ENCODE measurements at regions not wholly inside any gene's neighbourhood (a gene's known extent, or its start where the extent isn't known, plus 50 kb on each side); places are given as distances from the start of the nearest gene placed in this dataset.

GRCh38 chr18:62455222-62455621 lies 67.6 kb upstream of the ZCCHC2 start:
- no peak for TF ChIP-seq CHD1 (IDR thresholded peaks at IDR 0.05; ENCODE audit: low read depth, low read length)
- no peak for TF ChIP-seq BHLHE40 (IDR thresholded peaks at IDR 0.05; ENCODE audit: low read depth, low read length)
- Histone ChIP-seq H3K9me1 (ENCODE audit: insufficient read depth, low read length) (no peaks in the 10 kb centered on the region), H2BK20ac (ENCODE audit: low read depth, low read length) (no peak overlapping the region), H2BK15ac (ENCODE audit: low read depth, low read length) (no peak overlapping the region), H3K23ac (ENCODE audit: low read depth, low read length) (no peak overlapping the region), H3K56ac (ENCODE audit: extremely low read depth, insufficient read depth, low read length) (no peak overlapping the region), H3K27ac (ENCODE audit: insufficient read depth, low read length) (no peak overlapping the region), H3K4me1 (ENCODE audit: control insufficient read depth, insufficient read depth, low read length) (peaks cover 7% of the 10 kb centered on the region), H3K9ac (ENCODE audit: low read depth, low read length) (no peak overlapping the region), H3K4me2 (ENCODE audit: low read depth, low read length) (no peak overlapping the region), H3K27me3 (ENCODE audit: control insufficient read depth, insufficient read depth, low read length) (peaks cover 10% of the 10 kb centered on the region), H4K8ac (ENCODE audit: low read depth in 2 of 2, low read length in 2 of 2) (no peak overlapping the region), H2AK5ac (ENCODE audit: low read depth, low read length) (no peak overlapping the region), H2AK9ac (replicated peaks; ENCODE audit: low read depth, low read length, poor library complexity) (no peak overlapping the region), H4K91ac (ENCODE audit: insufficient read depth, low read depth, low read length) (no peak overlapping the region), H2BK120ac (ENCODE audit: low read depth, low read length) (no peak overlapping the region), H2AFZ (replicated peaks; ENCODE audit: low read length, poor library complexity) (no peak overlapping the region), H3K4ac (ENCODE audit: low read depth, low read length) (no peak overlapping the region), H3K9me3 (ENCODE audit: control insufficient read depth, insufficient read depth, low read length) (no peaks in the 10 kb centered on the region), H3K18ac (ENCODE audit: low read depth, low read length) (no peak overlapping the region), H2BK5ac (ENCODE audit: low read depth, low read length, poor library complexity, severe bottlenecking) (no peak overlapping the region), H3K14ac (replicated peaks; ENCODE audit: low read depth, low read length) (no peak overlapping the region), H4K20me1 (ENCODE audit: insufficient read depth, low read length) (no peaks in the 10 kb centered on the region), H3K36me3 (ENCODE audit: control insufficient read depth, insufficient read depth, low read length) (no peaks in the 10 kb centered on the region), H3K79me1 (ENCODE audit: low read depth in 1 of 2, low read length in 2 of 2) (no peaks in the 10 kb centered on the region), H4K5ac (ENCODE audit: low read depth, low read length) (no peak overlapping the region), H3K4me3 (ENCODE audit: insufficient read depth, low read depth, low read length) (no peak overlapping the region)
- 14% methylated on average over 1 of the region's 5 CpGs; no CpG with 5 or more reads in 1 of the 2 experiments for WGBS, 2 experiments (ENCODE audit: extremely low coverage in 2 of 2, insufficient read length in 1 of 2)
- ATAC-seq (ENCODE audit: low read depth), result no peak
- BruUV-seq (replicated peaks), result no TSS peak
- DNase-seq, result no peak
- in situ Hi-C loops (cut with MboI; ENCODE audit: low sequenced_read_pairs) (no loop called here), dilution Hi-C loops (cut with HindIII; ENCODE audit: low sequenced_read_pairs, unreplicated experiment) (no loop called here), intact Hi-C loops (cut with micrococcal nuclease) (no loop called here)
- POLR2A ChIA-PET (ENCODE audit: unreplicated experiment), result no interaction called here
- CTCF ChIA-PET, result no interaction called here

Data from IMR-90 (cell line).